ENCODE measurements at regions not wholly inside any gene's neighbourhood (a gene's known extent, or its start where the extent isn't known, plus 50 kb on each side); places are given as distances from the start of the nearest gene placed in this dataset.
"Not testable (repeated sequence)": the region's sequence is repeated elsewhere in the genome, so short reads cannot be mapped to it uniquely, and the experiment has no call there.

GRCh38 chr12:46635818-46636217 lies 190.0 kb downstream of the SLC38A4 start:
- H3K36me3 ChIP-seq, result no peaks in the 10 kb centered on the region
- H3K27me3 ChIP-seq, result no peaks in the 10 kb centered on the region
- no peak for ATAC-seq (ENCODE audit: low FRiP score in 2 of 2)

GRCh38 chr12:46629331-46630229 lies 196.2 kb downstream of the SLC38A4 start:
- Histone ChIP-seq H3K27ac (no peak overlapping the region), H3K4me3 (no peak overlapping the region), H3K36me3 (no peaks in the 10 kb centered on the region), H3K4me1 (no peaks in the 10 kb centered on the region), H3K9me3 (no peaks in the 10 kb centered on the region), H3K27me3 (no peaks in the 10 kb centered on the region)
- TF ChIP-seq CTCF (IDR thresholded peaks at IDR 0.05) (no peak), POLR2AphosphoS5 (IDR thresholded peaks at IDR 0.05) (no peak), POLR2A (IDR thresholded peaks at IDR 0.05) (no peak), EP300 (IDR thresholded peaks at IDR 0.05) (no peak)
- 71 to 80% methylated on average over 4 of the region's 4 CpGs for whole genome bisulfite sequencing, 2 donors
- DNase-seq, result no peak
- no peak for ATAC-seq (ENCODE audit: low FRiP score in 2 of 2)

More at GRCh38 chr12:46635818-46636217, 190.0 kb downstream of the SLC38A4 start:
- Histone ChIP-seq H3K4me3 (no peak overlapping the region), H3K4me1 (no peaks in the 10 kb centered on the region), H3K27ac (no peak overlapping the region), H3K9me3 (peaks cover 0 to 3% (median 0%) of the 10 kb centered on the region in 4 donors)
- TF ChIP-seq POLR2A (IDR thresholded peaks at IDR 0.05) (no peak), EP300 (IDR thresholded peaks at IDR 0.05) (no peak), CTCF (IDR thresholded peaks at IDR 0.05) (no peak), POLR2AphosphoS5 (IDR thresholded peaks at IDR 0.05) (no peak)
- no peak for DNase-seq

- no peak for DNase-seq
- Histone ChIP-seq H3K36me3 (no peaks in the 10 kb centered on the region), H3K27ac (no peak overlapping the region), H3K4me1 (no peaks in the 10 kb centered on the region), H3K4me3 (no peak overlapping the region), H3K9me3 (no peaks in the 10 kb centered on the region), H3K27me3 (no peaks in the 10 kb centered on the region)
- TF ChIP-seq CTCF (IDR thresholded peaks at IDR 0.05), result no peak
- TF ChIP-seq POLR2A (IDR thresholded peaks at IDR 0.05), result no peak
- no peak for TF ChIP-seq POLR2AphosphoS5 (IDR thresholded peaks at IDR 0.05)
- TF ChIP-seq EP300 (IDR thresholded peaks at IDR 0.05), result no peak
- no peak for ATAC-seq (ENCODE audit: low FRiP score in 2 of 2)
- WGBS, 2 donors, result 92 to 100% methylated on average over 1 of the region's 1 CpG
Measured at GRCh38 chr12:46628176-46628575, 197.6 kb downstream of the SLC38A4 start.

GRCh38 chr12:46627686-46628085 lies 198.1 kb downstream of the SLC38A4 start:
- no peak for ATAC-seq (ENCODE audit: low FRiP score in 2 of 2)
- Histone ChIP-seq H3K4me3 (no peak overlapping the region), H3K27ac (no peak overlapping the region), H3K4me1 (no peaks in the 10 kb centered on the region), H3K9me3 (no peaks in the 10 kb centered on the region), H3K36me3 (no peaks in the 10 kb centered on the region), H3K27me3 (no peaks in the 10 kb centered on the region)
- no peak for DNase-seq
- TF ChIP-seq CTCF (IDR thresholded peaks at IDR 0.05) (no peak), POLR2A (IDR thresholded peaks at IDR 0.05) (no peak), EP300 (IDR thresholded peaks at IDR 0.05) (no peak), POLR2AphosphoS5 (IDR thresholded peaks at IDR 0.05) (no peak)
- WGBS, 2 donors, result 92 to 94% methylated on average over 3 of the region's 3 CpGs

GRCh38 chr12:46619474-46619873 lies 206.3 kb downstream of the SLC38A4 start:
- 96 to 100% methylated on average over 4 to 5 of the region's 5 CpGs for WGBS, 2 donors
- H3K27ac ChIP-seq; H3K9me3 ChIP-seq; H3K4me3 ChIP-seq; H3K27me3 ChIP-seq; H3K4me1 ChIP-seq; H3K36me3 ChIP-seq; ATAC-seq (ENCODE audit: low FRiP score in 2 of 2); DNase-seq: not testable (repeated sequence)

GRCh38 chr12:46617737-46618136 lies 208.1 kb downstream of the SLC38A4 start:
- WGBS, 2 donors, result 91 to 96% methylated on average over 11 of the region's 11 CpGs
- not testable (repeated sequence) for H3K4me3 ChIP-seq; ATAC-seq (ENCODE audit: low FRiP score in 2 of 2); H3K27me3 ChIP-seq; H3K9me3 ChIP-seq; H3K27ac ChIP-seq; H3K36me3 ChIP-seq; H3K4me1 ChIP-seq
- DNase-seq, result peak in 1 of 2 donors; percentile 56

Data from upper lobe of left lung (tissue), 6 donors.